Astrocyte of the cerebellum (primary cell): ENCODE measurements at regions not wholly inside any gene's neighbourhood (a gene's known extent, or its start where the extent isn't known, plus 50 kb on each side); places are given as distances from the start of the nearest gene placed in this dataset.

Source experiments
- DNase-seq: peaks from one replicate; pipeline ENCODE4 v3.0.0-alpha.2; 2011; ENCODE audit warnings: low read depth
- H3K4me3 ChIP-seq: 2 replicates; pipeline ENCODE4 v1.5.1; 2011; ENCODE audit warnings: mild to moderate bottlenecking, low read depth, low read length, moderate library complexity
- in situ Hi-C: cut with HindIII; loops from 2 replicates; pipeline ENCODE4 v1.10.0; 2017; ENCODE audit warnings: low sequenced_read_pairs
- TF ChIP-seq, protein P1 (sequence below): IDR thresholded peaks from 2 replicates; pipeline ENCODE4 v1.5.1; 2012; ENCODE audit warnings: low read length, low read depth, moderate library complexity, mild to moderate bottlenecking; ENCODE audit errors: missing control alignments

- TF ChIP-seq, protein P1, sequence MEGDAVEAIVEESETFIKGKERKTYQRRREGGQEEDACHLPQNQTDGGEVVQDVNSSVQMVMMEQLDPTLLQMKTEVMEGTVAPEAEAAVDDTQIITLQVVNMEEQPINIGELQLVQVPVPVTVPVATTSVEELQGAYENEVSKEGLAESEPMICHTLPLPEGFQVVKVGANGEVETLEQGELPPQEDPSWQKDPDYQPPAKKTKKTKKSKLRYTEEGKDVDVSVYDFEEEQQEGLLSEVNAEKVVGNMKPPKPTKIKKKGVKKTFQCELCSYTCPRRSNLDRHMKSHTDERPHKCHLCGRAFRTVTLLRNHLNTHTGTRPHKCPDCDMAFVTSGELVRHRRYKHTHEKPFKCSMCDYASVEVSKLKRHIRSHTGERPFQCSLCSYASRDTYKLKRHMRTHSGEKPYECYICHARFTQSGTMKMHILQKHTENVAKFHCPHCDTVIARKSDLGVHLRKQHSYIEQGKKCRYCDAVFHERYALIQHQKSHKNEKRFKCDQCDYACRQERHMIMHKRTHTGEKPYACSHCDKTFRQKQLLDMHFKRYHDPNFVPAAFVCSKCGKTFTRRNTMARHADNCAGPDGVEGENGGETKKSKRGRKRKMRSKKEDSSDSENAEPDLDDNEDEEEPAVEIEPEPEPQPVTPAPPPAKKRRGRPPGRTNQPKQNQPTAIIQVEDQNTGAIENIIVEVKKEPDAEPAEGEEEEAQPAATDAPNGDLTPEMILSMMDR = no peak
- no peak overlapping the region for H3K4me3 ChIP-seq
- DNase-seq = no peak
- in situ Hi-C loops = no loop called here
These were observed 155.9 kb upstream of the IPO5 start for GRCh38 chr13:97797553-97797952.

- in situ Hi-C loops = no loop called here
- H3K4me3 ChIP-seq = no peak overlapping the region
- TF ChIP-seq, protein P1 = no peak
- no peak for DNase-seq
These were observed 155.2 kb upstream of the IPO5 start for GRCh38 chr13:97798171-97798821.

- H3K4me3 ChIP-seq = no peak overlapping the region
- in situ Hi-C loops = no loop called here
- TF ChIP-seq, protein P1 = no peak
- DNase-seq = no peak
These were observed 154.6 kb upstream of the IPO5 start for GRCh38 chr13:97798836-97799235.

DNA sequence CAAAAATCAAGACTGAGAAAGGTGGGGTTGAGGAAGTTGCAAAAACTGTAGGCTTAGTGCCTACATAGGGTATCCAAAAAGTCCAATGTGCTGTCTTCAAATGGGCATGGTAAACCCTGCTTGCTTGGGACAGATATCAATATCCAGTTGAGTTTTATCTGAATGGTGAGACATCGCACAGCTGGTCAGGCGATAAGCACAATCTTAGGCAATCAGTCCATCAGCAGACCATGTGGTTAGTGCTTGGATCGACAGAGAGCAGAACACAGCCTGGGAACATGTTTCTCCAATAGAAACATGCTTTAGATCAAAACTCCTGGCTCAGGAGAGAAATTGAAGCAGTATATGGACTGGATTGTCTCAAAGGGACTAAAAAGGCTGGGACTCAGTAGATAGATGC lies 151.3 kb upstream of the IPO5 start:
- TF ChIP-seq, protein P1 = no peak
- in situ Hi-C loops = no loop called here
- no peak for DNase-seq
- no peak overlapping the region for H3K4me3 ChIP-seq

DNA sequence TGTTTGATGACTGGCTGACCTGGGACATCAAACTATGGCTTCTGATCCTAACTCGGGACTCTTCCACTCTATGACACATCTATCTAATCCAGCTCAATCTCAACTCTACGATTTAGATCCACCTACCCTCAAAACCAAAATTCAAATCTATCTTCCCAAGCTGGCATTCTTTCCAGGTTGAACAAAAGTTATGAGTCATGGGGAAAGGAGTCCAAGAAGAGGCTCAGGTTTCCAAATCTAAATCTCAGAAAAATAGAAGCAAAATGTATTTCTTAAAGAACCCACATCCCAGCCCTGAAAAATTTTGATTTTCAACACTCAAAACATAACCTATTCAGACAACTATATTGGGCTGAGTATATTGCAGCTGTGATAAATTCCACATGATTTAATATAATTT lies 143.9 kb upstream of the IPO5 start:
- in situ Hi-C loops = no loop called here
- peak; percentile 13 for DNase-seq
- H3K4me3 ChIP-seq = no peak overlapping the region
- TF ChIP-seq, protein P1 = no peak

DNA sequence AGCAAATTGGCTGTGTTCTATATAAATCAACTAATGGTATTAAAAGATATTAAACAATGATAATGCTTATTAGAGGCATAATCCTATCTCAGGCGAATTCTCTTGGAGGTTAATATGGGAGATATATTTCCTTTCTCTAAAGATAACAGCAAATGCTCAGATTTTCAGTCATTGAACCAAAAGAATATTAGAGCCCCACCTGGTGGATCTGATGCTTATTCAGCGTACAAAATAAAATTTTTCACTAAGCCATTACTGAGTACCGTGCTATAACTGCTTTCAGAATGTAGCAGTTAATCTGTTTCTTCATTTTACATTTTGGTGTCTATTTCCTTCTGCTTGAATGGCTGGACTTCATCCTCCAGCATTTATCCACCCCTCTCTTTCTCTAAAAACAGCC lies 143.3 kb upstream of the IPO5 start:
- DNase-seq = no peak
- in situ Hi-C loops = no loop called here
- H3K4me3 ChIP-seq = no peak overlapping the region
- TF ChIP-seq, protein P1 = peak; percentile 42
